Natural killer cell treated with Interleukin-12 subunit alpha and Interleukin-12 subunit beta and Interleukin-15 and Interleukin-18, amount 100 ng/mL, for 72 hours (primary cell): ENCODE measurements at regions not wholly inside any gene's neighbourhood (a gene's known extent, or its start where the extent isn't known, plus 50 kb on each side); places are given as distances from the start of the nearest gene placed in this dataset.
"Not testable (repeated sequence)": the region's sequence is repeated elsewhere in the genome, so short reads cannot be mapped to it uniquely, and the experiment has no call there.

Experiments
- ATAC-seq, 2 donors: fragments of 150-1000 bp; cut with Tn5 transposase in 1 of 2; sonication (Bioruptor Pico), chemical (Tn5 transposase) in 1 of 2; 2 replicates each; pipeline ENCODE4 v1.10.0; 2021
- DNase-seq: peaks from one replicate; pipeline ENCODE4 v3.0.0; 2022; ENCODE audit warnings: low spot score
- H3K27ac Mint-ChIP-seq, 2 donors: 1 replicate in 1 of 2; 2 replicates in 1 of 2; pipeline ENCODE4 v1.8.0; 2022; ENCODE audit warnings: mixed read lengths in 2 of 2, mild to moderate bottlenecking in 1 of 2, moderate library complexity in 1 of 2
- H3K27me3 Mint-ChIP-seq, 2 donors: 1 replicate in 1 of 2; 2 replicates in 1 of 2; pipeline ENCODE4 v1.8.0; 2022; ENCODE audit warnings: mixed read lengths in 2 of 2
- H3K36me3 Mint-ChIP-seq: one replicate; pipeline ENCODE4 v1.8.0; 2022; ENCODE audit warnings: mixed read lengths
- H3K4me1 Mint-ChIP-seq, 2 donors: 1 replicate in 1 of 2; 2 replicates in 1 of 2; pipeline ENCODE4 v1.8.0; 2022; ENCODE audit warnings: low read depth in 2 of 2, mixed read lengths in 2 of 2, mild to moderate bottlenecking in 1 of 2
- H3K4me3 Mint-ChIP-seq: one replicate; pipeline ENCODE4 v1.8.0; 2022; ENCODE audit warnings: mixed read lengths
- H3K9me3 Mint-ChIP-seq: 2 replicates; pipeline ENCODE4 v1.8.0; 2022; ENCODE audit warnings: mixed read lengths

DNA sequence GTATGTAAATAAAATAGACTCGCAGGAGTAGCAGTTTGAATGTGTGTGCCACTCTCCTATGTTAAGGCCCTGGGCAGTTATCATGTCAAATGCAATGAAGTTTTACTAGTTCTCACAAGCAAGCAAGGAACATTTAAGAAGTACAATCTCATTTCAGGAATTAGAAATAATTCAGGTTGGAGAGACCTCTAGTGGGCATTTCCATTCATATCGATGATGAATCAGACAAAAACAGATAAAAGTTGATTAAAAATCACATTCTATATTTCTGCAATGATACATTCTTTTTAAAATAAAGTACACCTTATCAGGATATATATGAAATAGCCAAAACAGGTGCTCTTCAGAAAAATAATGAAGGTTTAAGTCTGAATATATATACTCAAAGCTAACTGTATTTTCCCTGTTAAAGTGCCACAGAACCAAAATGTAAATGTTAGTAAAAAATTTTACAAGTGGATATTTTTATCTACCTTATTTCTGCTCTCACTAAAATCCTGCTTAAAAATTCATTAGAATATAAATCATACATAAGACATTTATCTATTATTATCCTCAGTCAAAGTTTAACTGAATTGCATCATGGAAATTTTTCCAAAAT, 492.4 kb upstream of the FRG2C start:
- H3K27me3 Mint-ChIP-seq, result peaks cover 0 to 2% of the 10 kb centered on the region in 2 donors
- DNase-seq, result no peak
- no peak for ATAC-seq
- no peak overlapping the region for H3K27ac Mint-ChIP-seq
- no peaks in the 10 kb centered on the region for H3K9me3 Mint-ChIP-seq
- H3K36me3 Mint-ChIP-seq, result no peaks in the 10 kb centered on the region
- H3K4me1 Mint-ChIP-seq, result no peaks in the 10 kb centered on the region
- H3K4me3 Mint-ChIP-seq, result no peak overlapping the region

DNA sequence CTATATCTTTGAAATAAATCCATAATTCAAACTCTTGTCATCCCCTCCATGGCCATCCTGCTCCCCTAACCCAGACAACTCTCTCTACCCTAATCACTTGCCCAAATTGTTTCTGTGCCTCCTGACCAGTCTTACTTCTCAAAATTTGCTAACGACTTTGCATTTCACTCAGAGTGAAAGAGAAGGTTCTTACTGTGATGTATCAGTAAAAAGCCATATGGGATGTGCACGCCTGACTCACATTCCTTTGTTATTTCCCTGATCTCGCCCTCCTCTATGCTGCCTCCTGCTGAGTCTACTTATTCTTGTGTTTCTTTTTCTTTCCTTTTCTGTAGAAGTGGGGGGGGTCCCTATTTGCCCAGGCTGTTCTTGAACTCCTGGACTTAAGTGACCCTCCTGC, 487.2 kb upstream of the FRG2C start:
- ATAC-seq (no peak), DNase-seq (no peak)
- Mint-ChIP-seq H3K4me1 (no peaks in the 10 kb centered on the region), H3K9me3 (peaks cover 3% of the 10 kb centered on the region), H3K36me3 (no peaks in the 10 kb centered on the region), H3K4me3 (no peak overlapping the region), H3K27ac (no peak overlapping the region), H3K27me3 (peaks cover 0 to 2% of the 10 kb centered on the region in 2 donors)

DNA sequence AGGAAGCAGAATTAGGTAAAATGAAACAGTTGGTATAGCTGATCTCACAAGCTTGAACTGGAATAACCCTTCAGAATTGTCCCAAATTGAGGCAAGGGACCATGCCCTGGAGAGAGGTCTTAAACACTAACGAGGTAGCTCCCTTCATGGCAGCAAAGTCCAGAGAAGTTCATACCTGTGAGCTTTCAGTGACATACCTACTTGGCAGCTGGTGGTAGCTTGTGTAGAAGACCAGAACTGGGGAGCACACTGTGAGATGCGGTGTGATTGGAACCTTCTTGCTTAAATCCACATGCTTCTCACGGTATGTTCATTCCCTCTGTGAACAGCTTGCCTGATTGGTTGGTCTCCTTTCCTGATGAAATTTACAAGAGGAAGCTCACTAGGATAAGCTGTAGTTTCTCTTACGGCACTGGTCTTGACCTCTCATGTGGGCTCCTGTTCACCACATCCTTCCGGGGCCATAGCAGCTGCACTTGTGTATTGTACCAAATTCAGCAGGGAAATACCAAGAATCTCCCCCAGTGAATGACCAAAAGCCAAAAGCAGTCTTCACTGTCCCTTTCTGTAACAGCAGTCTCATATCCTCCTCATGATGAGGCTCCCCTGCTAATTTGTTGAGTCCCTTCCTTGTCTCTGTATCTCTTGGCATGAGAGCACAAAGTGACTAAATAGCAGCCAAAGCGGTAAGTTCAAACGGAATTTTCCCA, 483.7 kb upstream of the FRG2C start:
- H3K27me3 Mint-ChIP-seq, result no peaks in the 10 kb centered on the region
- no peaks in the 10 kb centered on the region for H3K36me3 Mint-ChIP-seq
- DNase-seq, result no peak
- H3K9me3 Mint-ChIP-seq, result peaks cover 3% of the 10 kb centered on the region
- no peak overlapping the region for H3K27ac Mint-ChIP-seq
- H3K4me1 Mint-ChIP-seq, result no peaks in the 10 kb centered on the region
- ATAC-seq, result no peak
- H3K4me3 Mint-ChIP-seq, result no peak overlapping the region

DNA sequence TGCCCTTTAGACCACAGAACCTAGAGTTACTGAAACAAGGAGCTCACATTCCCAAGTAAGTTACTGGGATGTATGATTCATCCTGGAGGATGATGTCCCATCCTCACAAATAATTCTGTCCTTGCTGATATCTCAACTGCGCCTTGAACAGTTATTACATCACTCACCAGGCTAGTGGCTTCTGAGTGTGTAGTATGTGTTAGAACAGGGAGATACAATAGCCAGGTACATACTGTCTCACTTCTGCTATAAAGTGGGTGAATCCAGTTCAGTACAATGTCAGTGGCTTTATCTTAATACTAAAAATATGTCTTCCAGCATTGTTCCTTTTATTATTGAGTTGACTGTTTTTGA, 483.2 kb upstream of the FRG2C start:
- no peak for DNase-seq
- Mint-ChIP-seq H3K4me3 (no peak overlapping the region), H3K27me3 (no peaks in the 10 kb centered on the region), H3K27ac (no peak overlapping the region), H3K36me3 (no peaks in the 10 kb centered on the region), H3K4me1 (no peaks in the 10 kb centered on the region), H3K9me3 (peaks cover 3% of the 10 kb centered on the region)
- no peak for ATAC-seq

DNA sequence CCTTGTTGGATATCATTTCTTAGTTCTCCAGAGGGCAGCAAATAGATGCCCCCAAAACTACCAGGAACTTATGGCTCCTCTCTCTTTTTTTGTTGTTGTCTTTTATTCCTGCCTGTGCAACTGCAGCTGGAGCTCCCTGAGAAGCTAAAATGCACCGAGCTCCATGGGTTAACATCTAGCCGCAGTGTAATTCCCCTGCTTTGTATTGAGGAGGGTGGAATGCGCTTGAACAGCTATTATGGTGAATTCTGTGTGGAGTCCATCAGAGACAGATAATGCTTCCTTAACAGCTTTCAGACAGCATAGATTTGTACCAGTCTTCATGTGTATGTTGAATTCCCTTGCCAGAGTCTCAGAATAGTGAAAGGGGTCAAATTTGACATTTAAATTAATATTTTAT, 475.2 kb upstream of the FRG2C start:
- no peaks in the 10 kb centered on the region for H3K4me1 Mint-ChIP-seq

DNA sequence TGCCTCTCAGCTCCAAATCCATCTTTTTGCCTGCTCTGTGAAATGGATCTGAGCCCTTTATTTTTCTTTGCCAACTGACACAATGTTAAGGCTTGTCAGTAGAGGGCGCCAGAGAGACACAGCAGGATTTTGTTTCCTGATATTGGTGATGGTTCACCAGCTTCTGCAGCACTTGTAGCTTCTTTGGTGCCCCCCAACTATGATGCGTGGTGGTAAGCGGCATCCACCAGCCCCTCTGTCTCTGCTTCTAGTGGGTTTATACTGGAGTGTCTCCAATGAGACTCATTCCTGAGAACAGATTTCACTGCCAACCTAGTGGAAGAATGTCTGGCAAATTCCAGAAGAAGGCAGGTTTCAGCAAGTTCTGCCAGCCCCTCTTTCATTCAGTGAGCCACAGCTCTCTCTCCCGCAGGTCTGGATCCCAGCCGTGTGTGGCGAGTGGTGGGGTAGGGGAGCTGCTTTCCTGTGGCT, 471.9 kb upstream of the FRG2C start:
- Mint-ChIP-seq H3K36me3 (no peaks in the 10 kb centered on the region), H3K4me1 (no peaks in the 10 kb centered on the region), H3K9me3 (no peaks in the 10 kb centered on the region), H3K4me3 (no peak overlapping the region), H3K27ac (no peak overlapping the region), H3K27me3 (no peaks in the 10 kb centered on the region)
- ATAC-seq, result no peak
- DNase-seq, result no peak

More for the DNA sequence above, 475.2 kb upstream of the FRG2C start:
- no peak for ATAC-seq
- H3K36me3 Mint-ChIP-seq, result no peaks in the 10 kb centered on the region
- no peak overlapping the region for H3K4me3 Mint-ChIP-seq
- DNase-seq, result no peak
- H3K27ac Mint-ChIP-seq, result no peak overlapping the region
- no peaks in the 10 kb centered on the region for H3K9me3 Mint-ChIP-seq
- no peaks in the 10 kb centered on the region for H3K27me3 Mint-ChIP-seq

GRCh38 chr3:75193797-75194196, 470.3 kb upstream of the FRG2C start:
- H3K27me3 Mint-ChIP-seq, result no peaks in the 10 kb centered on the region
- no peaks in the 10 kb centered on the region for H3K36me3 Mint-ChIP-seq
- no peaks in the 10 kb centered on the region for H3K9me3 Mint-ChIP-seq
- ATAC-seq (no peak), DNase-seq (no peak)
- no peak overlapping the region for H3K4me3 Mint-ChIP-seq
- H3K27ac Mint-ChIP-seq, result no peak overlapping the region
- no peaks in the 10 kb centered on the region for H3K4me1 Mint-ChIP-seq

DNA sequence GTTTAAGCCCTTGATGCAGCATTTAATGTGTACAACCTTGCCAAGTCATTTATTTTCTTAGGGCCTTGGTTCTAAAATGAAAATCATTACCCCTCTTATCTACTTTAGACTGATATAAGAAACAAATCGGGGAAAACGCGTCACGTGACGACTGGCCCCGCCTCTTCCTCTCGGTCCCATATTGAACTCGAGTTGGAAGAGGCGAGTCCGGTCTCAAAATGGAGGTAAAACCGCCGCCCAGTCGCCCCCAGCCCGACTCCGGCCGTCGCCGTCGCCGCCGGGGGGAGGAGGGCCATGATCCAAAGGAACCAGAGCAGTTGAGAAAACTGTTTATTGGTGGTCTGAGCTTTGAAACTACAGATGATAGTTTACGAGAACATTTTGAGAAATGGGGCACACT, 449.8 kb upstream of the FRG2C start:
- not testable (repeated sequence) for H3K9me3 Mint-ChIP-seq, H3K27ac Mint-ChIP-seq, DNase-seq, ATAC-seq, H3K4me3 Mint-ChIP-seq, H3K36me3 Mint-ChIP-seq, H3K27me3 Mint-ChIP-seq, H3K4me1 Mint-ChIP-seq

DNA sequence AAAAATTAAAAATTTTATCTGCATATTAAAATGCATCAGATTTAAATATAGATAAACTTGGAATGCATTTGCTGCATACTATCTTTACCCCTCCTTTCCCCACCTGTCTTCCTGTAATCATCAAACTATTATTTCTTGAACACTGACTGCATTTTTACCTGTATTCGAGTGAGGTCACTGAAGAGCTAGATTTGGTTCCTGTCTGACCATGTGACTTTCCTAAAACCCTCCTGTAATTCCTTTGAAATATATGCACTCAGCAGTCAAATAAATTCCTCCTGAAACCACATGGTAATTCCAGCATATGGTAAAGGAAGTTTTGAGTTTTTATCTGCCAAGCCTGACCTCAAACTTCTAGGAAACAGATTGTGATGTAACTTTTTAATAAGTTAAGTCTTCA, 445.6 kb upstream of the FRG2C start:
- ATAC-seq (no peak), DNase-seq (no peak)
- Mint-ChIP-seq H3K27me3 (no peaks in the 10 kb centered on the region), H3K27ac (no peak overlapping the region), H3K4me1 (no peaks in the 10 kb centered on the region), H3K4me3 (no peak overlapping the region), H3K36me3 (no peaks in the 10 kb centered on the region), H3K9me3 (peaks cover 7% of the 10 kb centered on the region)

GRCh38 chr3:75220932-75221331, 443.2 kb upstream of the FRG2C start:
- ATAC-seq (no peak), DNase-seq (no peak)
- Mint-ChIP-seq H3K4me3 (no peak overlapping the region), H3K27me3 (no peaks in the 10 kb centered on the region), H3K4me1 (no peaks in the 10 kb centered on the region), H3K36me3 (no peaks in the 10 kb centered on the region), H3K9me3 (no peaks in the 10 kb centered on the region), H3K27ac (no peak overlapping the region)

DNA sequence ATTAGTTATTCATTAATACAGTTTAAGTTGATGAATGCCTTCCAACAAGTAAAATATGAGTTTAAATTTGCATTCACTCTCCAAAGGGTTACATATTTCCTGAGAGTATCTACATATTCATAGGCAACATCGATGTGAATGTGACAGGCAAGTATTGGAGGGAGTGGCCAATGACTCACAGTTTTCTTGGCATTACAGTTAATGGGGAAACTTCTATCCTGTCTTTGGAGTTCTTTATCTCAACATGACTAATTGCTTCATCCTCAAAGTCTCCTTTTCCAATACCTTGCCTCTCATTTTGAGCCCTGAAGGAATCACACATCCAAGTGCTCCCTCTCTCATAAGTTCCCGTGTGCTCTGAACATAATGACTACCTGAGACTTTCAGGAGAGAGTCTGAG, 439.7 kb upstream of the FRG2C start:
- Mint-ChIP-seq H3K9me3 (peaks cover 9% of the 10 kb centered on the region), H3K36me3 (no peaks in the 10 kb centered on the region), H3K4me3 (no peak overlapping the region), H3K27me3 (no peaks in the 10 kb centered on the region), H3K27ac (no peak overlapping the region), H3K4me1 (no peaks in the 10 kb centered on the region)
- DNase-seq (no peak), ATAC-seq (no peak)

DNA sequence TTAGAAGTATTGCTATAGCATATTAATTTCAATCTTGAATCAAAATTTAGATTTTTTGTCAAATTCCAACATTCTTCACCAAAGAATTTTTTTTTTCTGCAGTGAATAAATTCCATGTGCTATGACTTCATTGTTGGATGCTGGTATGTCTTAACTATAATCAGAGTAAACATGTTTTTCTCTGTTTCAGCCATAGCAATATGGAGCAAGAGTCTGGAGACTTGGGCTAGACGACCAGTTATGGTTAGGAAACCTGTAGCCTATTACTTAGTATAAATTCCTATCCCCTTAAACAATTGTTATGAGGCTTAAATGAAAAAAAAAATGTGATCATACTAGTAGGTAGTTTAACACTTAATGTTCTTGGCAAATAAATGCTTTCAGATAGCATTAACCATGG, 431.9 kb upstream of the FRG2C start:
- Mint-ChIP-seq H3K27ac (no peak overlapping the region), H3K4me3 (no peak overlapping the region), H3K9me3 (peaks cover 13% of the 10 kb centered on the region), H3K4me1 (no peaks in the 10 kb centered on the region), H3K27me3 (peaks cover 3 to 5% of the 10 kb centered on the region in 2 donors), H3K36me3 (no peaks in the 10 kb centered on the region)
- ATAC-seq (no peak), DNase-seq (no peak)

DNA sequence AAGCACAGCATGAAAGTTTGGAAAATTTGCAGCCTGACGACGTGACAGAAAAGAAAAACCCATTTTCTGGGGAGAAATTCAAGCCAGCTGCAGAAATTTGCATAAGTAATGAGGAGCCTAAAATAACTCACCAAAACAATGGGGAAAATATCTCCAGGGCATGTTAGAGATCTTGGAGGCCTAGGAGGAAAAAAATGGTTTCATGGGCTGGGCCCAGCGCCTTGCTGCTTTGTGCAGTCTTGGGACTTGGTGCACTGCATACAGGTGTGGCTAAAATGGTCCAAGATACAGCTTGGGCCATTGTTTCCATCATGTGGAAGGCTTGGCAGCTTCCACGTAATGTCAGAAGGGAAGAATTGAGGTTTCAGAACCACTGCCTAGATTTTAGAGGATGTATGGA, 428.5 kb upstream of the FRG2C start:
- no peak overlapping the region for H3K4me3 Mint-ChIP-seq
- ATAC-seq, result no peak
- H3K4me1 Mint-ChIP-seq, result no peaks in the 10 kb centered on the region
- H3K9me3 Mint-ChIP-seq, result peaks cover 8% of the 10 kb centered on the region
- DNase-seq, result no peak
- H3K27me3 Mint-ChIP-seq, result peaks cover 3 to 6% of the 10 kb centered on the region in 2 donors
- H3K27ac Mint-ChIP-seq, result no peak overlapping the region
- no peaks in the 10 kb centered on the region for H3K36me3 Mint-ChIP-seq

DNA sequence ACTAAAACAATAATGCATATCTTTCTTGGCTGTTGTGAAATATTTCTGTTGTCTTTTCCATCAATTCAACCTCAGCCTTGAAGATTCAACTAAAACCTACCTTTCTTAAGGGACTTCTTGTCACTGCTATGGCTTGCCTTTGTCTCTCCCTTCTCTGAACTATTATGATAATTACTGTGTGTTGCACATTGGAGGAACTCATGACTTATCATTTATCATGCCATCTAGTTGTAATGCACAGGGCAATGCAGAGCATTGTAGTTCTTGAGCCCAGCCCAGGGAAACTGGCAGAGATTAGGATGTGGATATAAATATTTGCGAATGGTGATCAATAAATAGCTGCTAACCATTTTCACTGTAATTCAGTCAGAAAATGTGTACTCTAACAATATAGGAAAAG, 427.1 kb upstream of the FRG2C start:
- H3K27me3 Mint-ChIP-seq, result peaks cover 3 to 6% of the 10 kb centered on the region in 2 donors
- H3K4me1 Mint-ChIP-seq, result no peaks in the 10 kb centered on the region
- ATAC-seq (no peak), DNase-seq (no peak)
- H3K9me3 Mint-ChIP-seq, result peaks cover 10% of the 10 kb centered on the region
- no peaks in the 10 kb centered on the region for H3K36me3 Mint-ChIP-seq
- no peak overlapping the region for H3K27ac Mint-ChIP-seq
- peak overlapping the region; percentile 8 for H3K4me3 Mint-ChIP-seq

DNA sequence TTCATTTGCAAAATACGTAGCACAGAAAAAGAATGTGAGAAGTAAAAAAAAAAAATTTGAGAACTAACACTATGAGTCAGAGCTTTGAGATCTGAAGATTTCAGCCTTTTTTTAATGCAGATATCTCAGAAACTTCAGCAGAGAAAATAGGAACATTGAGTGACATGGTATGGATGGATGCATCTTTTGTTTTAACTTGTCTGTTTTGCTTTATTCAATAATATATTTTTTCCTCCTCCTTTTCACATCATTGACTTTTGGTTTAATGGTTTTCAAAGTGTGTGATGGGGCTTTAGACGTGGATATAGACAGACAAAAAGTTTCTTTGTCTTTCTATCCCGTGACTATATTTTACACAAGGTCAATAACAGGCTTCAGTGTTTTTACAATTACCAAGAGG, 426.7 kb upstream of the FRG2C start:
- DNase-seq (no peak), ATAC-seq (no peak)
- no peak overlapping the region for H3K27ac Mint-ChIP-seq
- peaks cover 3 to 6% of the 10 kb centered on the region in 2 donors for H3K27me3 Mint-ChIP-seq
- H3K36me3 Mint-ChIP-seq, result no peaks in the 10 kb centered on the region
- peak overlapping the region; percentile 8 for H3K4me3 Mint-ChIP-seq
- H3K9me3 Mint-ChIP-seq, result peaks cover 11% of the 10 kb centered on the region
- H3K4me1 Mint-ChIP-seq, result no peaks in the 10 kb centered on the region
